GM04503 (cell line): ENCODE measurements at regions not wholly inside any gene's neighbourhood (a gene's known extent, or its start where the extent isn't known, plus 50 kb on each side); places are given as distances from the start of the nearest gene placed in this dataset.
"Not testable (repeated sequence)": the region's sequence is repeated elsewhere in the genome, so short reads cannot be mapped to it uniquely, and the experiment has no call there.

Experiments used
- DNase-seq: peaks from one replicate; pipeline ENCODE4 v3.0.0-alpha.2; 2012; ENCODE audit warnings: low read depth

DNA sequence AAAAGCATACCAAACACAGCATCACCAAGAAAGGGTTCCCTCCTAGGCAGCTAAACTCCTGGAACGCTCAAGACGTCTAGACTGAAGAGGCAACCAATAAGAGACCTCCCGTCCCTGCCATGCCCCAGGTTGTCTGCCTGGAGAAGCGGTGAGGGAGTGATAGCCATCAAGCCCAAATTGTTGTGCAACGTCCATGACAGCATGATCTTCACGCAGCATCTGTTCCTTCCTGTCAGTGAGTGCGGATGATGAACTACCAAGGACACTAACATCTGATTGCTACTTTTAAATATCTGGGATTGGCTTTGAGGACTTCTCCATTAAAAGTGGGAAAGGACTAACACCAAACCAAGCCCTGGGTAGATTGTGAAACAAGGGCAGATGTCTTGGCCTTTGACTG, 149.7 kb downstream of the TXNL1 start:
- no peak for DNase-seq

DNA sequence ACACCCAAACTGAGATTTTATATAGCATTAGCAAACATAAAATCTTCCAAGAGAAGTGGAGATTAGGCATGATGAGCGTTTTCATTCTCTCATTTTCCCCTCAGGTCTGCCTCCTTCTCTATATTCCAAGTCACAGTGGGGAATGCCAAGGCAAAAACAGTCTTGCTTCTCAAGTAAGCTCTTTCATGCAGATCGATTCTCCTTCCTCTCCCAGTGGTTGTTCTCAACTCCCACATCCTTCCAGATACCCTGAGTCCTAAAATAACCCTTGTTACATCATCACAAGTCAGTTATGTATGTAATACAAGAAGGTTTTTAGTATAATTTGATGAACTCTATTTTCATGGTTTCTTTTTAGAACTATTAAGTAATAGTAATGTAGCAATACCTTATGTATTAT, 150.6 kb downstream of the TXNL1 start:
- no peak for DNase-seq

DNA sequence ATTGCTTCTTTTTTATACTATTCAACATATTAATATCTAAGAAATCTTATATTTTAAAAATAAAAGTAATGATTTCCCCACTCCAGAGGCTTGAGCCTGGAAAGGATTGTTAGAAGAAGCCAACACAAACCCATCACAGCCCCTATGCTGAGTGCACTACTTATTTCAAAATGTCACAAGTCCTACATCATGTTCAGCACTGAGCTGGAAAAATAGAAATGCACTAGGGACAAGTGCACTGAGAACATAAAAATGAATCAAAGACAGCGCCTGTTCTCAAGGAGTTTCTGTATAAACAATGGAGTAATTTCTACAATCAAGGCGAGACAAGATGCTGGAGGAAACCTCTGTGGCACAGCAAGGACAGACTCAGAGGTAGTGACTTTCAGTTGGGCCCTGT, 155.0 kb downstream of the TXNL1 start:
- DNase-seq: no peak

DNA sequence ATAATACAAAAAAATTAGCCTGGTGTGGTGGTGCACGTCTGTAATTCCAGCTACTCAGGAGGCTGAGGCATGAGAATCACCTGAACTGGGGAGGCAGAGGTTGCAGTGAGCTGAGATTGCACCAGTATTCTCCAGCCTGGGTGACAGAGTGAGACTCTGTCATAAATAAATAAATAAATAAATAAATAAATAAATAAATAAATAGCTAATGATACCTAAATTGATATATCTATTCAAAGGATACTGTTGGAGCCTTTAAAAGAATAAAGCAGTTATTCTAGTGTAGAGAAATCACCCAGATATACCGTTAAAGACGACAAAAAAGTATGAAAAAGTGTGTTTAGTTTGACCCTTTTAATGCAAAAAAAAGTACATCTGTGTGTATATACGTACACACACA, 155.6 kb downstream of the TXNL1 start:
- not testable (repeated sequence) for DNase-seq

DNA sequence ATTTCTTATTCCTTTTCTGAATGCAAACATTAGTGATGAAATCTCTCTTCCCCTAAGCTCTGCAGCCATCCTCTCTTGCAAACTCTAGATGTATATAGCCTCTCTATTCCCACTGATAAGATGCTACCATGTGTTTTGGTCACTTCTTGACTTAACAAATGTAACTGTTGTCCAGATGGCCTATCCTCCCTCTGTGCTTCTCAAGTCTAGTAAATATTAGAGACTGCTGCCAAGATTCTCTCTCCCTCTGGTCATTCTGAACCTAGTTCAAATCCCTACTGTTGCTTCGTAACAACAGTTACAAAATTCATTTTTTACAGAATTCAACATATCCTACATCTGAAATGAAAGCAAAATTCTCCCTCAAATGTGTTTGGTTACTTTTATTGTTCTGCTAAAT, 156.6 kb downstream of the TXNL1 start:
- no peak for DNase-seq

DNA sequence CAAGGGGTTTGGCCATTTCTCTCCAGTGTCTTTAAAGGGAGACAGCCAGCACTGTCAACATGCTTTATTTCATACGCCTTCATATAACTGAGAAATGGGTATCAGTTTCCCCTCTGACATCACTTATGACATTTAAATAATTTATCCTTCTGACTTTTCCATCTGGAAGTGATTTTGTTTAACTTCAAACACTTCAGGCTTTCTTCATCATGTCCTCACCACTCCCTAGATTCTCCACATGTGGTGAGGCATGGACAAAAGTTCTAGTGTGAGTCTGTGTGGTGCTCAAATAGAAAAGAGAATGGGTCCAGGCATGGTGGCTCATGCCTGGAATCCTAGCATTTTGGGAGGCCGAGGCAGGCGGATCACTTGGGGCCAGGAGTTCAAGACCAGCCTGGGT, 158.6 kb downstream of the TXNL1 start:
- no peak for DNase-seq

DNA sequence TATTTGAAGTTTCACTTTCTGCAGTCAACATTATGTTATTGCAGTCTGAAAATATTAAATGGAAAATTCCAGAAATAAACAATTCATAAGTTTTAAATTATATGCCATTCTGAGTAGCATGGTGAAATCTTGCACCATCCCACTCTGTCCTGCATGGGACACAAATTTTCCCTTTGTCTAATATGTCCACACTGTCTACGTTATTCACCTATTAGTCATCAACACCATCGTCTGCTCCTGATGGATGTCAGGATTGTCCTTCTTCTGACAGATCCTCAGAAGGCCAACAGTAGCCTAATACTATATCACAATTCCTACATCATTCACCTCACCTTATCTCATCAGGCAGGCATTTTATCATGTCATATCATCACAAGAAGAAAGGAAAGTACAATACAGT, 163.1 kb downstream of the TXNL1 start:
- DNase-seq: no peak

DNA sequence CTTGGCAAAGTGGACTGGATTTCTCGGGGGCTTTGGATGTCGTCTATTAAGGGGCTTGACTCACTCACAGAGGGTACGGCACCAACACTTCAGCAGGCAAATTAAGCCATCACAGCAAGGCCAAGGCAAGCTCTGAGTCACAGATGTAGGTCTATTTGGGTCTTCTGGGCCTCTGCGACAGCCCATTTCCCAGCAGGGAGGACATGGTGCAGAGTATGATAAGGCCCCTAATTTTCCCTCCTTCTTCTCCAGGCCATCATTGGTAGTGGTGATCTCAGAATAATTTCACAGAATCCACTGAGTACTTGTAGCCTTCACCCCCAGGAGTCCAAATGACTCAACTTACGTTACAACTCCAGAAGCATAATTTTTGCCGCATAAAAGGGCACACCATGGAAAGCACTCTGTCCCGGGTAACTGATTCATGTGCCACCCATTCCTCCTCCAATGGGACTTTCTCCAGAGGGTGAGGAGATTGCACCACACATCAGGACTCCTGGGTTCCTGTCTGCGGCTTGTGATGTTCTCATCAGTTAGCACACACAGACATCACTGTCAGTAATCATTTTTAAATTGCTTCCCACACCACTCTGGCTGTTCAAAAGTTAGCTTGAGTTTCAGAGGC, 164.9 kb downstream of the TXNL1 start:
- no peak for DNase-seq

DNA sequence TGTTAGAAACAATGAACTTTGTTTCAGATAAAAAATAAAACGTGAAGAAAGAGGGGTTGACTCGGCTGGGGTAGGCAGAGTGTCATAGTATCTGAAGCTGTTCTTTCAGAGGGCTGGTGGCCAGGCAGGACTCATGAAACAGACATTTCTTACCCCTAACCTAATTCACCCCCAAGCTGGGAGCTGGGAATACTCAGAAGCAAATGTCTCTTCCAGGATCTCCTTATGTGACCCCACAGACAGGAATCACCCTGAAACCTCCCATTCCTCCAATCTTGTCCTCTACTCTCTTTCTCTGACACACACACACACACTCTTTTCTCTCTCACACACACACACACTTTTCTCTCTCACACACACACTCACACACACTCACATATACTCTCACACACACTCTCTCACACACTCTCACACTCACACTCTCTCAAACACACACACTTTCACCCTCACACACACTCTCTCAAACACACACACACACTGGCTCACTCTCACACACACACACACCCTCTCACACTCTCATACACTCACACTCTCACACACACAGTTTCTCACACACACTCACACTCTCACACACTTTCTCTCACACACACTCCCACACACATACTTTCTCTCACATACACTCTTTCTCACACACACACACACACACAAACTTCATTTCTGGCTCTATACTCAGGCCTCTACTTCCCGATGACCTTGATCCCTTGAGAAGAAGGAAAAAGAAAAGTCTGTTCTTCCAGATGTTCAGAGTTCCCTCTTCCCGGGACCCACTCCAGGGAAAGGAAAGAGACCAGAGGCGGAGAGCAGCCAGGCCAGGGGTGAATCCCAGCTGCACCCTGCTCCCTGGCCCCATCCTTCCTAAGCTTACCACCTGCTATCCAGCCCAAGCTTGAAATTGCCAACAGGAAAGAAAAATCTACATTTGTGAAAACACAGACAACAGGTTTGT, 167.7 kb downstream of the TXNL1 start:
- DNase-seq: no peak

DNA sequence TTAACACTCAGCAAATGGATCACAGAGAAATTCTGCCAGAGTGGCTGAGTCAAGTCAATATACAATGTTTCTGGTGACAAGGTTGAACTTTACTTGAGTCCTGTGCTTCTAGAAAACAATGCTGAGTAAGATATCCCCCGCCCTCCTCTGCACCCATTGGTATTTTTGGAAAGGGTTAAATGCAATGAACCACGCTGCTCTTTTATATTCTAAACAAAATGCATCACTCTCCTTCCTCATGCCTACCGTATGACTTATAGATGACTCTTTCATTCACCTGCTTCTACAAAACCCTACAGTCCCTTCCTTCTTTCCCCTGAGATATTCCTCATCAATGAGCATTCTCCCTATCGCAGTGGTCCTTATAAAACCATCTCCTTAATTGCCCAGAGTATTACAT, 168.8 kb downstream of the TXNL1 start:
- no peak for DNase-seq

DNA sequence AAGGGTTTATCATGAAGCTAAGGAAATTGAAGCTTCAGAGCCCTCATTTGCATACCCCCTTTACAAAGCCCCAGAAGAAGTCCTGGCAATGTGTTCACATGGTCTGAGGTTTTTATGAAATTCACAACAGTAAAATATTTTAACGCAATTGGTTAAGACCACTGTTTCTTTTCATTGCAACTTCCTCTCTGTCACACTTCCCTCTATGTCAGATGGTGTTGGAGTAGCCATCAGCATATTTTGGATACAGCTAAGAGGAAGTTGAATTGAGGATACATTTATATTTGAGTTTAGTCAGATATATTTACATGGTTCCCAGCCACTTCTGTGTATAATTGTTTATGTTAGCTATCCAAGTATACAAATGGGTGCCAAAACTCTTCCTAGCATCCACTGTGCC, 170.0 kb downstream of the TXNL1 start:
- no peak for DNase-seq

DNA sequence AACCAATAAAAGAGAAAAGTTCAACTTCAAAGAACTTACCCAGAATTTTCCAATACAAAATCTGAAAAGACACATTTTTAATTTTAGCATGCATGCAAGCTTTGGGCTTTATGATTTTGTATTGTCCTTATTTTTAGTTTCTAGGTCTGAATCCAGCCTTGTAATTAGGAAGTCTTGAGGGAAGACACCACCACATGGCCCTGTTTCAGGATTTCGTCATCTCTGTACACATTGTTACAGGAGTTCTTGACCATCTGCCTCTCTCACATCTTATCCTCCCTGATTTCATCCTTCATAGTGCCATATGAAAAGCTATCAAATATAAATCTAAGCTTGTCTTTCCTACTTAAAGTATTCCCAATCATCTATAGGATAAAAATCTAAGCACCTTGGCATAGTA, 176.1 kb downstream of the TXNL1 start:
- no peak for DNase-seq

DNA sequence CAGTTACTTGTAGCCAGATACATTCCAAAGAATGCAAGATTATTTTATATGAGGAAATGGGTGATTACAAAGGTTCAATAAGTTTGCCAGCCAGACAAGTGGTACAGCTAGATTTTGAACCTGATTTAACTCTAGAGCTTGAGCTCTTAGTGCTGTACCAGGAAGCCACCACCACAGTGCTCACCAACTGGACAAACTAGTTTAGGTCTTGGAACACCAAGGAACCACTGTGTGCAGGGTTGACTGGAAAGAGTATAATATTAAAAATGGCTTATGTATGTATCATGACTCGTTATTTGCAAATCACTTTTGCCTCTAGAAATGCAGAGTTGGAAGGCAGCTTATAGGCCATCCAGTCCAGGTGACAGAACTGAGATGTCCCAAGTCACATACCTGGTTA, 177.2 kb downstream of the TXNL1 start:
- no peak for DNase-seq

DNA sequence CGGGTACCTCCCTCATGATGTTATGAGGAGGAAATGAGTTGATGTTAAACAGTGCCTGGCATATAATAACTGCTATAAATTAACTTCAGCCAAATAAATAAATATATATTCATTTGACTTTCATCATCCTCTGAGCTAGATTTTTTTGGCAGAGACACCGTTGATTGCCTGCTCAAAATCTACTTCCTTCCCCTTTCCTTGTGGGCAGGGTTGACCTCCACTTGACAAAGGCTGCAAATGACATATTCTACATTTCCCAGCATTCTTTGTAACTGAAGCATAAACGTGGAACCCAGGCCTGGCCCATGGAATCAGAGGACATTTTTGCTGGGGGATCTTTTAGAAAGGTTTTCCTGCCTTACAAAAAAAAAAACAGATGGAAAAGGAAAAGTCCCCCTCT, 177.8 kb downstream of the TXNL1 start:
- no peak for DNase-seq

DNA sequence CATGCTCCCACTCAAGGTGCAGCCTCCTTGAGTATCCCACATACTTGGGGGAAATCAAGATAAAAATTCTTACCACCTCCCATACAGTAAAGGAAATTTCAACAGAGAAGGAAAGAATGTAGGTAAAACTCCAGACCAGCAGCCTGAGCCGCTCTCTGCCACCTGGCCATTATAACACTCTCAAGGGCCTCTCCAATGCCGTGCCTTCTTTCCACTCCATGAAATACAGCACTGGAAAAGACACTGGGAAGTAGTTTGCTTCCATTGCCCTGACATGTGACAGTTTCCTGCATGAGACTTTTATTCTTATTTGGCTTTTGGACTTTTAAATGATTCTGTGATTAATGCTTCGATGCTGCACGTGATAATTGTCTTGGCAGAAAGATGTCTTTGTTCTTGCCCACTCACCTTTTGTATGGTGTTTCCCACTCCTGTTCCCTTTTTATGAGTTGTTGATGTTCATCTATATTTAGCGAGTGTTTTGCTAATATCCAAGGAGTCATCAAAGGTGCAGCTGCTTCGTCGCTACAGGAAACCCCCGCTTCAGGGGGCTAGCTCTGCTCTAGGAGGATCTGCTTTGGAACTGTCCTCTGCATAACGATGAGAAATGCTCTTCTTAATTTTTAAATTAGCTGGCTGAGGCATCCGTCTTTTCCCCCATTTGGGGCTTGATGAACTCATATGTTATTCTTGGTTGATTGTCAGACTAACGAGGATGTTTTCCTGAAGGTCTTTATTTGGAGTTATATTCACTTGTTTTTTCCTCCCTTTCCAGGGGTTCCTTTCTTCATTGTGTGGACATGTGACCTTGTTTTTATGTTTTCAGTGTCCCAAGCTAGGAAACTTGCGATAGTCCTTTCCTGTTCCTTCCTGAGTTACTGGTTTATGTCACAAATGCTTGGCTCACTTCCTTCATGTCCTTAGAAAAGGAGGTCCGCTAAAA, 179.4 kb downstream of the TXNL1 start:
- DNase-seq: no peak

DNA sequence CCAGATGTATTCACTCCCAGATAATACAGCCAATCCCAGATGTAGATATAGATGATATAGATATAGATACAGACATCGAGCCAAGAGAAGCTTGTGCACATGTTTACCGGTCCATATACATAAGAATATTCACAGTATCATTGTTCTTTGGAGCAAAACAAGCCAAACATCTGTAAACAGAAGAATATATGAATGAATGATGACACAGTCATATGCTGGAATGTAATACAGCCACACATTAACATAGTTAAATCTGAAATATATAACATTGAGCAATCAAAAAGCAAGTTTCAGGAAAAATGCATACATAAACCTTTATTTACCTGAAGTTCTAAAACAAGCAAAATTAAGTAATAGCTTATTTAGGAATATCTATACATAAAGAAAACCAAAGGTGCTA, 182.5 kb downstream of the TXNL1 start:
- DNase-seq: no peak

DNA sequence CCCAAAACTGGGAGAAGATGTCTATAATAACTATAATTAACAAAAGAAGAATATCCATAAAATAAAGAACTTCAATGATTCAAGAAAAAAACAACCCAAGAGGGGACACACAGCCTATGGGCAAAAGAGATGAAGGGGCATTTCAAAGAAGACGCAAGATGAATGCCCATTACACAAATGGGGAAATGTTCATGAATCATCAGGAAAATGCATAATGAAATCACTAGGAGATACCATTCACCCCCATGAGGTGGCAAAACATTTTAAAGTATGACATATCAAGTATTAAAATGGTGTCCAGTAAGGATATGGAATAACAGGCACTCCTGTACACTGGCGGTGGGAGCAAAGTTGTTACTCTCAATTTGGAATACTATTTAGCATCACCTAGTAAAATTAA, 183.3 kb downstream of the TXNL1 start:
- DNase-seq: no peak

DNA sequence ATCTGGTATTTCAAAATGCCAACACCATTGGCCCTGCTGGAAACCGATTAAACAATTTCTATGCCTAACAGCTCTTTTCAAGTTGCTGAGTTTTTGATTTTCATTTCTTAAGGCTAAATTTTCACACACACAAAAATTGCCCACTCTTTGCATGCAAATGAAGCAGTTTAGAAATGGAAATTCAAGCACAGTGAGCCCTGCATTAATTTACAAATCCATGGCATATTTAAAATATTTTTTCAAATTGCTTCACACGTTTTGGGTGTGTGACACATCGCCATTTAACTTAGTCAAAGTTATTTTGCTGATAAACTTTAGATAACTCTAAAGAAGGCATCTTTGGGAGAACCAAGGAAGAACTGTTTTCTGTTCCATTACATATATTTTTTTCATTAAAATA, 184.8 kb downstream of the TXNL1 start:
- DNase-seq: no peak

DNA sequence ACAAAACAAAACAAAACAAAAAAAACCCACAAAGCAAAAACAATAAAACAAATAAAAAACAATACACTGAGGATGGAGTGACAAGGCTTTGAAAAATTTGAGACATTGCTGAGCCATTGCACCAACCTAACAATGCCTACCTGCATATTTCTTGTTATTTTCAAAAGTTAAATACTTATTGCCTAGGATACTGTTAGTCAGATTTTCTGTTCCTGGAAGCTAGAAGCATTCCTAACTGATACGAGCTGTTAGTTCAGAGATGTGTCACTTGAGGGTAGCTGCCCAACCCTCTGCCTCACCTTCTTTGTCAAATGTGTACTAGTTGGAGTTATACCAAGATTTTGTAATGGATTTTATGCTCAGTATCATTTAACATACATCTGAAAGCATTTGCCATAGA, 187.2 kb downstream of the TXNL1 start:
- no peak for DNase-seq

DNA sequence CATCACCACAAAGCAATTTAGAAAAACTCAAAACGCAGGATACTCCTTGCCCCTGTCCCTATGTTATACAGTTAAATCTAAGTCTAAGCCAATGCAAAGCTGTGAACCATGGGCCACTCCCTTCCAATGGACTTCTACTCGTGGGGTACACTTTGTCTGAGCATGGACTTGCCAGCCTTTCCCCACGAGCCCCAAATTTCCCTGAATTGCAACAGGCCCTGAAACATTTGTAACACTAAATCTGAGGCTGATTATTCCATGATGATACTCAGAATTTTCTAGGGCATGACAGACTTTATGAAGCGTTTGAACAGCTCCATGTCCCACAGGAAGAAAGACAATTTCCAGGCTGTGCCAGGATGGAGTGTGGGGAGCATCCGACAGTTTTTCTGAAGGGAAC, 189.6 kb downstream of the TXNL1 start:
- no peak for DNase-seq

DNA sequence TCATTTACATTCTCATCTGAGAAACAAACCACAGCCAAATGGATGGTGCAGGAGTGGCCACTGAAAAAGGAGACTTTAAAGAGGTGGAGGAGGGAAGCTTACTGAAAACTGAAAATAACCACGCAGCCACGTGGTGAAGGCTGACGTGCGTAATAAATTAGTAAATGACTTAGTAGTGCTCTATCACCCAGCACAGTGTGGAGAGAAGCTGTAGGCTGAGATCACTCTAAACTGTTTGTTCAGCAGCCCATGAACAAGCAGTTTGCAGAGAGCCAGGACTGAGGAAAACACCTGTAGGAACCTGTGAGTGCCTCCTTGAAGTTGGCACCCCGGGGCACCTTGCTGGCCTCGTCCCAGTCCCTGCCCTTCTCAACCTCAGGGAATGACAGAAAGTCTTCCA, 193.0 kb downstream of the TXNL1 start:
- no peak for DNase-seq

DNA sequence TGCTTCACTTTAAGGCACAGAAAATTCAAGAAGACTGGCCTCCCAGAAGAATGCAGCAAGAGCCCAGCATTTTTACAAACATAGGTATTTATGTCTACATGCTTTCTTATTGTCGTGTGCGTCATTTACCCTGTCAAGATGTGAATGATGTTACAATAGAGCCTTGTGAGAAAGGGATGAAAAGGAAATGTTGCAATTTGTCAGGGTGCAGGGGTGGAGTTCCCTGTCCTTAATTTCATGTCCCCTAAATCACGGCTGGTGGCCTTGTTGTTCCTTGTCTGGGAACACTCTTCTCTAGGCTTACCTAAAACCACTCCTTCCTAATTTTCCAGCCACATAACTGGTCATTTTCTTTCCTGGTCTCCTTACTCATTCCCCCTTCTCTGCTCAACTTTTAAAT, 194.2 kb downstream of the TXNL1 start:
- no peak for DNase-seq
